D721Med (cell line): ENCODE measurements at regions not wholly inside any gene's neighbourhood (a gene's known extent, or its start where the extent isn't known, plus 50 kb on each side); places are given as distances from the start of the nearest gene placed in this dataset.

Source experiments
- DNase-seq: peaks from one replicate; pipeline ENCODE4 v3.0.0; 2011; ENCODE audit warnings: low spot score; ENCODE audit not compliant: insufficient read length
- FAIRE-seq: peaks from 2 replicates; lab custom pipeline; 2011; peaks lifted over from hg19 to GRCh38; lab: Jason Lieb, UNC
- CTCF ChIP-seq: IDR thresholded peaks from 2 replicates; pipeline ENCODE4 v1.5.1; 2012; ENCODE audit warnings: mild to moderate bottlenecking, control low read depth; ENCODE audit not compliant: insufficient read depth; ENCODE audit errors: missing control alignments

- DNase-seq (no peak), FAIRE-seq (no peak)
- TF ChIP-seq CTCF = no peak
Measured at GRCh38 chr3:148289159-148289558, 408.5 kb upstream of the AGTR1 start.

- DNase-seq (no peak), FAIRE-seq (no peak)
- no peak for TF ChIP-seq CTCF
Measured at GRCh38 chr3:148297013-148297412, 400.7 kb upstream of the AGTR1 start.

- DNase-seq (no peak), FAIRE-seq (no peak)
- TF ChIP-seq CTCF = no peak
Measured at GRCh38 chr3:148307443-148307843, 390.3 kb upstream of the AGTR1 start.

- no peak for FAIRE-seq
- no peak for DNase-seq
- TF ChIP-seq CTCF = peak; percentile 60
Measured at GRCh38 chr3:148309390-148310035, 388.2 kb upstream of the AGTR1 start.

- no peak for FAIRE-seq
- no peak for DNase-seq
- no peak for TF ChIP-seq CTCF
Measured at GRCh38 chr3:148315756-148316155, 381.9 kb upstream of the AGTR1 start.

GRCh38 chr3:148318240-148318639 is 379.5 kb upstream of the AGTR1 start:
- FAIRE-seq (no peak), DNase-seq (no peak)
- TF ChIP-seq CTCF = no peak

- DNase-seq = no peak
Measured at GRCh38 chr3:148319161-148319915, 378.4 kb upstream of the AGTR1 start.

More at GRCh38 chr3:148319161-148319915, 378.4 kb upstream of the AGTR1 start:
- FAIRE-seq = no peak
- no peak for TF ChIP-seq CTCF
